Gastrocnemius medialis (tissue), 4 donors: ENCODE measurements at regions not wholly inside any gene's neighbourhood (a gene's known extent, or its start where the extent isn't known, plus 50 kb on each side); places are given as distances from the start of the nearest gene placed in this dataset.

Experiments
- ATAC-seq, 2 donors: fragments of 150-250 bp; one replicate each; pipeline ENCODE4 v1.9.1; 2016
- DNase-seq, 2 donors: peaks; one replicate each; pipeline ENCODE4 v3.0.0-alpha.2; 2019
- H3K27ac ChIP-seq, 4 donors: fragments of 200-600 bp; sonication (generic); 1 replicate in 1 of 4; 2 replicates in 3 of 4; pipeline ENCODE4 v1.5.1; 2016 to 2018; ENCODE audit warnings: mild to moderate bottlenecking in 2 of 4, moderate library complexity in 1 of 4
- H3K27me3 ChIP-seq, 3 donors: fragments of 200-600 bp; sonication (generic) in 2 of 3; 1 replicate in 1 of 3; 2 replicates in 2 of 3; pipeline versions ENCODE4 v1.5.1 to v1.6.0; 2016 to 2019; ENCODE audit warnings: mild to moderate bottlenecking in 1 of 3, moderate library complexity in 1 of 3
- H3K36me3 ChIP-seq, 2 donors: fragments of 200-600 bp; sonication (generic) in 1 of 2; one replicate each; pipeline ENCODE4 v1.5.1; 2017 to 2018
- H3K4me1 ChIP-seq, 2 donors: fragments of 200-600 bp; sonication (generic) in 1 of 2; one replicate each; pipeline ENCODE4 v1.5.1; 2016 to 2017; ENCODE audit warnings: mild to moderate bottlenecking in 2 of 2
- H3K4me3 ChIP-seq, 4 donors: fragments of 200-600 bp; sonication (generic) in 3 of 4; 1 replicate in 1 of 4; 2 replicates in 3 of 4; pipeline ENCODE4 v1.5.1; 2016 to 2019; ENCODE audit warnings: mild to moderate bottlenecking in 2 of 4
- H3K9me3 ChIP-seq, 3 donors: fragments of 200-600 bp; sonication (generic) in 2 of 3; 1 replicate in 1 of 3; 2 replicates in 2 of 3; pipeline ENCODE4 v1.5.1; 2016 to 2019
- POLR2A ChIP-seq, 2 donors: fragments of 450-650 bp; IDR thresholded peaks; one replicate each; pipeline ENCODE4 v1.6.1; 2017; ENCODE audit warnings: antibody characterized with exemption in 2 of 2, mild to moderate bottlenecking in 2 of 2, moderate library complexity in 2 of 2
- in situ Hi-C, 4 donors: fragments of 200-750 bp; cut with MboI; loops; one replicate each; pipeline versions ENCODE4 v1.15.0 to v1.8.0; 2017; ENCODE audit warnings: low sequenced_read_pairs in 4 of 4
- intact Hi-C: fragments of 100-400 bp; cut with DNase I; formaldehyde crosslinking; loops from one replicate; pipeline ENCODE4 v1.15.1; 2023; ENCODE audit warnings: low total_unique reads
- TF ChIP-seq, protein P1 (sequence below), 5 experiments: fragments of 450-650 bp in 3 of 5; fragments of 200-600 bp in 2 of 5; sonication (generic) in 2 of 5; IDR thresholded peaks in 4 of 5; conservative IDR thresholded peaks in 1 of 5; 1 replicate in 4 of 5; 2 replicates in 1 of 5; pipeline ENCODE4 v1.5.1; 2016 to 2019; ENCODE audit warnings: antibody characterized with exemption in 5 of 5, mild to moderate bottlenecking in 3 of 5, moderate library complexity in 3 of 5

DNA sequence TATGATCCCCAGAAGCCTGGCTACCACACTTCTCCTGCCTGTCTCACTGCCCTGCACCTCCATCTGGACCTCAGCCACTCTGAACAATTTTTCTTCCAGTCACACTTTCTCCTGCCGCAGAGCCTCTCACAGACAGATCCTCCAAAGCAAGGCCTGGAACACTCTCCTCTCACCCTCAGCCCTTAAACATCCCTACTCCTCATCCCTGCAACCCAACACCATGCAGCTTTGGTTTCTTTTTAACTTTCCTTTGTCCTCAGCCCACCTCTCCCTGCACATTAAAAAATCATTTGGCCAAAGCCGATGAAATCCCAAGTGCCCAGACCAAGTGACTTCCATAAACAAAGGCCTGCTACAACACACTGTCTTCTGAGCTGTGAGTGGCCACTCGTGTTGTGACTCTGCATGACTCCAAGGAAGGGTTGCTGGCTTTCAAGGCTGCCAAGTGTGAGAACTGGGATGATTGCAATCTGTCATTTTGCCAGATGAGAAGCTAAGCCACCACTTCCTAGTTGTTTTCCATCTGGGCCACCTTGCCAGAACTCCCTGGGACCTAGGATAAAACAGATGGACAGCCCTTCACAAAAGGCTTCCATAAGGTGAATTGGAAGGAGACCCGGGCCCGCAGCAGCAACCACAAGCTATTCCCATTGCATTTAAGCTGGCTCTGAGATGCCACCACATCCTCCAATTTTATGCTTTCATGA, 144.4 kb upstream of the SSTR4 start:
- in situ Hi-C loops, result no loop called here

DNA sequence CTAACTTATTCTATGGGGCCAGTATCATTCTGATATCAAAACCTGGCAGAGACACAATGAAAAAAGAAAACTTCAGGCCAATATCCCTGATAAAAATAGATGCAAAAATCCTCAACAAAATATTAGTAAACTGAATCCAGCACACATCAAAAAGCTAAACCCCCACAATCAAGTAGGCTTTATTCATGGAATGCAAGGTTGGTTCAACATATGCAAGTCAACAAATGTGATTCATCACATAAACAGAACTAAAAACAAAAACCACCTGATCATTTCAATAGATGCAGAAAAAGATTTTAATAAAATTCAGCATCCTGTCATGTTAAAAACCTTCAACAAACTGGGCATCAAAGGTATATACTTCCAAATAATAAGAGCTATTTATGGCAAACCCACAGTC, 133.9 kb upstream of the SSTR4 start:
- ATAC-seq (no peak), DNase-seq (no peak)
- intact Hi-C loops, result no loop called here
- Histone ChIP-seq H3K4me1 (no peaks in the 10 kb centered on the region), H3K27me3 (no peaks in the 10 kb centered on the region), H3K4me3 (no peak overlapping the region), H3K9me3 (no peaks in the 10 kb centered on the region), H3K36me3 (no peaks in the 10 kb centered on the region), H3K27ac (no peak overlapping the region)
- TF ChIP-seq POLR2A (IDR thresholded peaks at IDR 0.05), result no peak
- TF ChIP-seq, protein P1, sequence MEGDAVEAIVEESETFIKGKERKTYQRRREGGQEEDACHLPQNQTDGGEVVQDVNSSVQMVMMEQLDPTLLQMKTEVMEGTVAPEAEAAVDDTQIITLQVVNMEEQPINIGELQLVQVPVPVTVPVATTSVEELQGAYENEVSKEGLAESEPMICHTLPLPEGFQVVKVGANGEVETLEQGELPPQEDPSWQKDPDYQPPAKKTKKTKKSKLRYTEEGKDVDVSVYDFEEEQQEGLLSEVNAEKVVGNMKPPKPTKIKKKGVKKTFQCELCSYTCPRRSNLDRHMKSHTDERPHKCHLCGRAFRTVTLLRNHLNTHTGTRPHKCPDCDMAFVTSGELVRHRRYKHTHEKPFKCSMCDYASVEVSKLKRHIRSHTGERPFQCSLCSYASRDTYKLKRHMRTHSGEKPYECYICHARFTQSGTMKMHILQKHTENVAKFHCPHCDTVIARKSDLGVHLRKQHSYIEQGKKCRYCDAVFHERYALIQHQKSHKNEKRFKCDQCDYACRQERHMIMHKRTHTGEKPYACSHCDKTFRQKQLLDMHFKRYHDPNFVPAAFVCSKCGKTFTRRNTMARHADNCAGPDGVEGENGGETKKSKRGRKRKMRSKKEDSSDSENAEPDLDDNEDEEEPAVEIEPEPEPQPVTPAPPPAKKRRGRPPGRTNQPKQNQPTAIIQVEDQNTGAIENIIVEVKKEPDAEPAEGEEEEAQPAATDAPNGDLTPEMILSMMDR (IDR thresholded peaks at IDR 0.05 in 4 of 5, conservative IDR thresholded peaks at IDR 0.05 in 1 of 5), result no peak
- in situ Hi-C loops, result loop anchor here in 1 of 4 donors (25.0 kb wide), 1 partner anchor 111 kb away; no protein-coding TSS in a partner anchor

More for the DNA sequence above, 144.4 kb upstream of the SSTR4 start:
- intact Hi-C loops, result no loop called here
- no peaks in the 10 kb centered on the region for H3K9me3 ChIP-seq
- no peaks in the 10 kb centered on the region for H3K27me3 ChIP-seq
- H3K4me3 ChIP-seq, result no peak overlapping the region
- no peaks in the 10 kb centered on the region for H3K36me3 ChIP-seq
- no peak for TF ChIP-seq POLR2A (IDR thresholded peaks at IDR 0.05)
- TF ChIP-seq, protein P1 (IDR thresholded peaks at IDR 0.05 in 4 of 5, conservative IDR thresholded peaks at IDR 0.05 in 1 of 5), result no peak
- H3K27ac ChIP-seq, result no peak overlapping the region
- peaks cover 0 to 7% of the 10 kb centered on the region in 2 donors for H3K4me1 ChIP-seq
- no peak for ATAC-seq
- DNase-seq, result no peak

DNA sequence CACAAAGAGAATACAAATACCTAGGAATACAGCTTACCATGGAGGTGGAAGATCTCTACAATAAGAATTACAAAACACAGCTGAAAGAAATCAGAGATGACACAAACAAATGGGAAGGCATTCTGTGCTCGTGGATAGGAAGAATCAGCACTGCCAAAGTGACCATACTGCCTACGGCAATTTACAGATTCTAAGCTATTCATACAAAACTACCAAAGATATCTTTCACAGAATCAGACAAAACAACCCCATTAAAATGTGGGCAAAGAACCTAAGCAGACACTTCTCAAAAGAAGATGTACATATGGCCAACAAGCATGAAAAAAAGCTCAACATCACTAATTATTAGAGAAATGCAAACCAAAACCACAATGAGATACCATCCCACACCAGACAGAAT, 133.2 kb upstream of the SSTR4 start:
- no peaks in the 10 kb centered on the region for H3K9me3 ChIP-seq
- intact Hi-C loops, result no loop called here
- ATAC-seq (no peak), DNase-seq (no peak)
- H3K4me1 ChIP-seq, result no peaks in the 10 kb centered on the region
- in situ Hi-C loops, result loop anchor here in 1 of 4 donors (25.0 kb wide), 1 partner anchor 110 kb away; no protein-coding TSS in a partner anchor
- no peak for TF ChIP-seq POLR2A (IDR thresholded peaks at IDR 0.05)
- TF ChIP-seq, protein P1 (IDR thresholded peaks at IDR 0.05 in 4 of 5, conservative IDR thresholded peaks at IDR 0.05 in 1 of 5), result no peak
- H3K27ac ChIP-seq, result no peak overlapping the region
- H3K4me3 ChIP-seq, result no peak overlapping the region
- no peaks in the 10 kb centered on the region for H3K27me3 ChIP-seq
- H3K36me3 ChIP-seq, result no peaks in the 10 kb centered on the region

DNA sequence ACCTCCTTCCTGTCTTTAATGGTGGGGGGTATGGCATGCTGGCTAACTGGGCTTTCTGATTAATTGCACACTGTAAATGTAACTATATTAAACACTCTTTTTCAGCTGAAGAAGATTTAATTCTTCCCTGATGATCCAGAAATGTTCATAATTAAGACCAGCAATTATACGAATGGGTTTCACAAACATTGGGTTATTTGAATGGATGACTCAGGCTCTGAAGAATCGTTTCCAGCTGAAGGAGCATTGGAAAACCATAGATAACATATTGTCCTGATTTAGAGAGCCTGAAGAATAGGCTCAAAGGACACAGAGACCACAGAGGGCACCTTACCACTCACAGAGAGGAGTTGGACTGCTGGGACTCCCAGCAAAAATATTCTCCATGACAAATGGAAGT, 130.7 kb upstream of the SSTR4 start:
- no peaks in the 10 kb centered on the region for H3K36me3 ChIP-seq
- no peaks in the 10 kb centered on the region for H3K27me3 ChIP-seq
- no peak for DNase-seq
- ATAC-seq, result no peak
- H3K4me1 ChIP-seq, result no peaks in the 10 kb centered on the region
- no peaks in the 10 kb centered on the region for H3K9me3 ChIP-seq
- H3K27ac ChIP-seq, result no peak overlapping the region
- in situ Hi-C loops, result loop anchor here in 1 of 4 donors (25.0 kb wide), 1 partner anchor 108 kb away; no protein-coding TSS in a partner anchor
- intact Hi-C loops, result no loop called here
- no peak overlapping the region for H3K4me3 ChIP-seq
- TF ChIP-seq, protein P1 (IDR thresholded peaks at IDR 0.05 in 4 of 5, conservative IDR thresholded peaks at IDR 0.05 in 1 of 5), result no peak
- no peak for TF ChIP-seq POLR2A (IDR thresholded peaks at IDR 0.05)
